Body of pancreas (tissue), 4 donors: ENCODE measurements at regions not wholly inside any gene's neighbourhood (a gene's known extent, or its start where the extent isn't known, plus 50 kb on each side); places are given as distances from the start of the nearest gene placed in this dataset.

Experiments
- POLR2A ChIP-seq, 3 donors: fragments of 450-650 bp; IDR thresholded peaks; one replicate each; pipeline ENCODE4 v1.6.1; 2016; ENCODE audit warnings: antibody characterized with exemption in 3 of 3, mild to moderate bottlenecking in 2 of 3
- TF ChIP-seq, protein P1 (sequence below), 7 experiments: fragments of 450-650 bp in 4 of 7; fragments of 200-600 bp in 3 of 7; sonication (generic) in 3 of 7; IDR thresholded peaks; one replicate each; pipeline ENCODE4 v1.5.1; 2016 to 2019; ENCODE audit warnings: antibody characterized with exemption in 7 of 7

GRCh38 chr20:19872001-19872400 is 113.9 kb downstream of the RIN2 start:
- TF ChIP-seq, protein P1, sequence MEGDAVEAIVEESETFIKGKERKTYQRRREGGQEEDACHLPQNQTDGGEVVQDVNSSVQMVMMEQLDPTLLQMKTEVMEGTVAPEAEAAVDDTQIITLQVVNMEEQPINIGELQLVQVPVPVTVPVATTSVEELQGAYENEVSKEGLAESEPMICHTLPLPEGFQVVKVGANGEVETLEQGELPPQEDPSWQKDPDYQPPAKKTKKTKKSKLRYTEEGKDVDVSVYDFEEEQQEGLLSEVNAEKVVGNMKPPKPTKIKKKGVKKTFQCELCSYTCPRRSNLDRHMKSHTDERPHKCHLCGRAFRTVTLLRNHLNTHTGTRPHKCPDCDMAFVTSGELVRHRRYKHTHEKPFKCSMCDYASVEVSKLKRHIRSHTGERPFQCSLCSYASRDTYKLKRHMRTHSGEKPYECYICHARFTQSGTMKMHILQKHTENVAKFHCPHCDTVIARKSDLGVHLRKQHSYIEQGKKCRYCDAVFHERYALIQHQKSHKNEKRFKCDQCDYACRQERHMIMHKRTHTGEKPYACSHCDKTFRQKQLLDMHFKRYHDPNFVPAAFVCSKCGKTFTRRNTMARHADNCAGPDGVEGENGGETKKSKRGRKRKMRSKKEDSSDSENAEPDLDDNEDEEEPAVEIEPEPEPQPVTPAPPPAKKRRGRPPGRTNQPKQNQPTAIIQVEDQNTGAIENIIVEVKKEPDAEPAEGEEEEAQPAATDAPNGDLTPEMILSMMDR (IDR thresholded peaks at IDR 0.05), result no peak
- TF ChIP-seq POLR2A (IDR thresholded peaks at IDR 0.05), result no peak
